PFSK-1 (cell line): ENCODE measurements at regions not wholly inside any gene's neighbourhood (a gene's known extent, or its start where the extent isn't known, plus 50 kb on each side); places are given as distances from the start of the nearest gene placed in this dataset.

Experiments used
- FOXP2 ChIP-seq: optimal IDR thresholded peaks from 2 replicates; pipeline ENCODE3; 2011; ENCODE audit warnings: borderline replicate concordance, control low read depth, inconsistent platforms; ENCODE audit not compliant: insufficient read depth; ENCODE audit errors: extremely low read length, extremely low read depth
- POLR2AphosphoS5 ChIP-seq: IDR thresholded peaks from 2 replicates; pipeline ENCODE4 v1.6.1; 2012; ENCODE audit warnings: low read depth, mild to moderate bottlenecking, control low read depth, low read length, moderate library complexity
- REST ChIP-seq, 2 experiments: IDR thresholded peaks; 2 replicates each; pipeline versions ENCODE4 v1.6.1 to v1.8.0; 2011 to 2012; ENCODE audit warnings: low read depth in 2 of 2, low read length in 2 of 2, control low read depth in 1 of 2, inconsistent platforms in 1 of 2, mild to moderate bottlenecking in 1 of 2, moderate library complexity in 1 of 2; ENCODE audit not compliant: insufficient read depth in 1 of 2
- SIN3A ChIP-seq: IDR thresholded peaks from 2 replicates; pipeline ENCODE4 v1.6.1; 2012; ENCODE audit warnings: mild to moderate bottlenecking, low read length, moderate library complexity, borderline replicate concordance; ENCODE audit not compliant: insufficient read depth
- TAF1 ChIP-seq: IDR thresholded peaks from 2 replicates; pipeline ENCODE4 v1.6.1; 2012; ENCODE audit warnings: low read length, control low read depth, borderline replicate concordance; ENCODE audit not compliant: insufficient read depth

- TF ChIP-seq FOXP2 (no peak), TAF1 (no peak), POLR2AphosphoS5 (no peak), SIN3A (no peak), REST (IDR thresholded peaks at IDR 0.05; ENCODE audit: insufficient read depth in 1 of 2, low read depth in 2 of 2, low read length in 2 of 2) (no peak)
These were observed 270.9 kb downstream of the TLE3 start for GRCh38 chr15:69826819-69827175.

DNA sequence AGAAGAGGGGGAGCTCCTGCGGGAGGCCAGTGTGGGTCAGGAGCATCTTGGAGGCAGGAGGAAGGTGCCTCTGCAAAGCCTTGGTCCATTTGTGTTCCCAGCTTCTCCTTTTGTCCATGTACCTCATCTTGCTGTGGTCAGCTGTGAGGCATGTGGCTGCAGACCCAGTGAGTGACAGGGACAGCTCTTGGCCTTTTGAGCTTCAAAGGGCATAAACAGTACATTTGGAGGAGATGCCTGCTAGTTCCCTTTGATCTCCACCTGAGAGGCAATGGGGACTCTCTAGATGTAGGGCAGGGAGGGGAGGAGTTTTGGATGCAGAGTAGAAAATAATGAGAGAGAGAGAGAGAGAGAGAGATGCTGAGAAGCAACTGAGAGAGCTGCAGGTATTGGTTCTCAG is 270.0 kb downstream of the TLE3 start:
- TF ChIP-seq SIN3A, result no peak
- no peak for TF ChIP-seq FOXP2
- TF ChIP-seq TAF1, result no peak
- TF ChIP-seq POLR2AphosphoS5, result no peak
- no peak for TF ChIP-seq REST (IDR thresholded peaks at IDR 0.05; ENCODE audit: insufficient read depth in 1 of 2, low read depth in 2 of 2, low read length in 2 of 2)

DNA sequence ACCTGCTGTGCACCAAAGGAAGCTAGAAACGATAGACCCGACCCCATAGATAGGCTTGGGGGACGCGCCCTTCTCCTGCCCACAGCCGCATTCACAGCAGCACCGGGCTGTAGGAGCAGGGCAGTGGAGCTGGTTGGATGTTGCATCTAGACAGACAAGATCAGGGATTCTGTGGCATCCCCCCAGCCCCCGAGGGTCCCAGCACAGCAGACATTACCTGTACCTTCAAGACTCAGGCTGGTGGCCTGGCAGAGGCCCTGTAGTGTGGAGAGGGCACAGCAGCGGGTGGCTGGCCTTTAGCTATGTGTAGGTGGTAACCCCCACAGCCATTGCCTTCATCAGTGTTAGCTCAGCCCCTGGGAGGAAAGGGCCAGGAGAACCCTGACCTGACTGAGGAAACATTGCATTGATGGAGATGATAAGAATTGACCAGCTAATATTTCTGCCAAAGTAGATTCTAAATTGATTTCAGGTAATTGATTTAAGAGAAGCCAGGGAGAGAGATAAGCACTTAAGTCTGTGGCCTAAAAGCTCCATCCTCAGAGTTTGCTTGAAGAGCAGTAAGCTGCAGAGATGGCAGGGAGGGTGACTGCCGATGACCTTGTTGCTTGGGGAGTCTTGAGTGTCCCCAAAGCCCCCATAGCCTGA is 269.4 kb downstream of the TLE3 start:
- TF ChIP-seq REST (IDR thresholded peaks at IDR 0.05; ENCODE audit: insufficient read depth in 1 of 2, low read depth in 2 of 2, low read length in 2 of 2) (no peak), TAF1 (no peak), FOXP2 (no peak), POLR2AphosphoS5 (no peak), SIN3A (no peak)

DNA sequence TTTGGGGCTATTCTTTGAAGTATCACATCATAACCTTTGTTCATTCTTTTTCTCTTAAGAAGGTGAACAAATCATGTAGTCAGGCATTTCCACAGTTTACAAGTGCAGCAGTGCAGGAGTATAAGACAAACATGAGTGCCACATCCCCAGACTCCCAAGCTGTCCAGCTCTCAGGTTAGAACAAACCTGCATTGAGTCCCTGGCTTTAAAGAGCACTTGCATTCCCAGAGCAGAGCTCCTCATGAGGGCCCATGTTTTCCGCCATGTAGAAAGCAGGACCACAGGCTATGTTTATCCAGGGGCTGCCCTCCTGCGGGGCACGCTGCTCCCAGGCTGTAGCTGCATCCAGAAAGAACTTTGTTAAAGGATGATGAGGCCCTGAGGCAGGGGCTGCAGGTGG is 267.7 kb downstream of the TLE3 start:
- no peak for TF ChIP-seq POLR2AphosphoS5
- TF ChIP-seq SIN3A, result no peak
- no peak for TF ChIP-seq REST (IDR thresholded peaks at IDR 0.05; ENCODE audit: insufficient read depth in 1 of 2, low read depth in 2 of 2, low read length in 2 of 2)
- TF ChIP-seq FOXP2, result no peak
- TF ChIP-seq TAF1, result no peak

DNA sequence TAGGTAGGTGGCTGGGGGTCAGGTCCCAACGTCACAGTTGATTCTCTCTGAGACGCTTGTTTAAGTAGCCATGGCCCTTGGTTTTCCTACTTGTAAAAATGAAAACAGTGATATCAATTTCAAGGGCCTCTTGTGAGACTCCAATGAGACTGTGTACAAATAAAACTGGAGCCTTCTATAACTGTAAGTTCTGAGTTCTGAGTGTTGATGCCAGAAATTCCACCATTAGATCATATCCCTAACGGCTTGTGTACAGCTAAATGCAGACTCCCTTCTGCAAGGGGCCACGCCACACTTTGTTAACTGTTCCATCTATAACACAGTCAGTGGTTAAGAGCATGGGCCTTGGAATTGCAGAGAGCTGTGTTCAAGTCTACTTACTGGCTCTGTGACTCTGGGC is 267.3 kb downstream of the TLE3 start:
- TF ChIP-seq REST (IDR thresholded peaks at IDR 0.05; ENCODE audit: insufficient read depth in 1 of 2, low read depth in 2 of 2, low read length in 2 of 2) (no peak), FOXP2 (no peak), POLR2AphosphoS5 (no peak), TAF1 (no peak), SIN3A (no peak)
